GM12878 (cell line): ENCODE measurements at regions not wholly inside any gene's neighbourhood (a gene's known extent, or its start where the extent isn't known, plus 50 kb on each side); places are given as distances from the start of the nearest gene placed in this dataset.

ENCODE experiments used
- ATAC-seq: fragments of 200-7000 bp; cut with Tn5 transposase; 3 replicates; pipeline ENCODE4 v1.9.1; 2020; ENCODE audit warnings: mild to moderate bottlenecking, moderate library complexity
- BruUV-seq: library from RNA; stranded (reverse); fragments of 400-500 nt; replicated peaks from 2 replicates; lab custom pipeline; 2021; lab: Mats Ljungman, UMichigan
- CTCF ChIA-PET: fragments of 300-600 bp; sonication (Branson Sonifier 250); formaldehyde crosslinking; extraction: SDS; loops from one replicate; lab custom pipeline; 2021; ENCODE audit warnings: inconsistent platforms; lab: Yijun Ruan, JAX
- POLR2A ChIA-PET: fragments of 350-600 bp; formaldehyde crosslinking; extraction: SDS; loops from one replicate; lab custom pipeline; 2021; ENCODE audit warnings: inconsistent platforms; lab: Charles Lee
- RAD21 ChIA-PET: fragments of 300-600 bp; sonication (Branson Sonifier 250); formaldehyde crosslinking; loops from one replicate; lab custom pipeline; 2023; ENCODE audit warnings: antibody characterized with exemption; ENCODE audit not compliant: unreplicated experiment; lab: Charles Lee
- SMC1A ChIA-PET: fragments of 300-600 bp; sonication (Branson Sonifier 250); formaldehyde crosslinking; loops from one replicate; lab custom pipeline; 2023; ENCODE audit not compliant: unreplicated experiment, uncharacterized antibody; lab: Charles Lee
- DNase-seq: peaks from one replicate; pipeline ENCODE4 v3.0.0-alpha.2; 2011; ENCODE audit warnings: low read depth, low spot score
- FAIRE-seq: peaks from 3 replicates; lab custom pipeline; 2011; peaks lifted over from hg19 to GRCh38; lab: Jason Lieb, UNC
- H2AFZ ChIP-seq: 2 replicates; pipeline ENCODE4 v1.6.0; 2011; ENCODE audit warnings: low read depth, low read length, control low read depth; ENCODE audit not compliant: control insufficient read depth
- H3K27ac ChIP-seq: 2 replicates; pipeline ENCODE4 v1.5.1; 2011; ENCODE audit warnings: control low read depth; ENCODE audit not compliant: control insufficient read depth, insufficient read depth
- H3K27me3 ChIP-seq, 2 experiments: replicated peaks in 1 of 2; 2 replicates each; pipeline versions ENCODE4 v1.6.0 to v1.6.1; 2011; ENCODE audit warnings: low read length in 1 of 2; ENCODE audit not compliant: control insufficient read depth in 2 of 2, insufficient read depth in 2 of 2
- H3K36me3 ChIP-seq, 2 experiments: 2 replicates each; pipeline ENCODE4 v1.5.1; 2011; ENCODE audit warnings: low read length in 1 of 2; ENCODE audit not compliant: control insufficient read depth in 2 of 2, insufficient read depth in 2 of 2
- H3K4me1 ChIP-seq: 2 replicates; pipeline ENCODE4 v1.6.1; 2011; ENCODE audit warnings: mild to moderate bottlenecking, low read length, moderate library complexity, mixed read lengths; ENCODE audit not compliant: control insufficient read depth, insufficient read depth
- H3K4me2 ChIP-seq: 2 replicates; pipeline ENCODE4 v1.6.0; 2011; ENCODE audit warnings: control low read depth; ENCODE audit not compliant: control insufficient read depth, insufficient read depth
- H3K4me3 ChIP-seq: fragments of 200-600 bp; sonication (generic); 2 replicates; pipeline ENCODE4 v1.5.1; 2016
- H3K79me2 ChIP-seq: 2 replicates; pipeline ENCODE4 v1.6.0; 2011; ENCODE audit warnings: low read length; ENCODE audit not compliant: control insufficient read depth, insufficient read depth
- H3K9ac ChIP-seq: 2 replicates; pipeline ENCODE4 v1.8.0; 2011; ENCODE audit warnings: low read length, control low read depth, mixed read lengths; ENCODE audit not compliant: control insufficient read depth, insufficient read depth
- H3K9me3 ChIP-seq: replicated peaks from 3 replicates; pipeline ENCODE4 v1.5.1; 2011; ENCODE audit warnings: mild to moderate bottlenecking, low read length; ENCODE audit not compliant: control insufficient read depth, insufficient read depth
- H4K20me1 ChIP-seq: 2 replicates; pipeline ENCODE4 v1.6.0; 2011; ENCODE audit not compliant: control insufficient read depth, insufficient read depth
- BCL11A ChIP-seq: IDR thresholded peaks from 2 replicates; pipeline ENCODE4 v1.6.1; 2011; ENCODE audit warnings: low read depth, low read length
- CBX5 ChIP-seq: sonication (generic); IDR thresholded peaks from 2 replicates; pipeline ENCODE4 v1.6.1; 2016; ENCODE audit warnings: low read depth, moderate library complexity, mild to moderate bottlenecking, inconsistent platforms
- CREM ChIP-seq: IDR thresholded peaks from 2 replicates; pipeline ENCODE4 v1.6.1; 2014; ENCODE audit warnings: antibody characterized with exemption, low read depth
- DPF2 ChIP-seq: fragments of 450-650 bp; IDR thresholded peaks from 2 replicates; pipeline ENCODE4 v1.6.1; 2017; ENCODE audit warnings: mild to moderate bottlenecking
- E4F1 ChIP-seq: fragments of 450-650 bp; IDR thresholded peaks from 2 replicates; pipeline ENCODE4 v1.6.1; 2018; ENCODE audit warnings: borderline replicate concordance, mild to moderate bottlenecking; ENCODE audit not compliant: partially characterized antibody
- FOXM1 ChIP-seq: IDR thresholded peaks from 2 replicates; pipeline ENCODE4 v1.6.1; 2012; ENCODE audit warnings: low read depth, mild to moderate bottlenecking, inconsistent platforms, low read length, moderate library complexity
- HDAC6 ChIP-seq: fragments of 200-600 bp; sonication (generic); IDR thresholded peaks from one replicate; pipeline ENCODE4 v1.8.0; 2017; ENCODE audit warnings: antibody characterized with exemption; ENCODE audit not compliant: unreplicated experiment
- NR2F1 ChIP-seq: fragments of 450-650 bp; conservative IDR thresholded peaks from 2 replicates; pipeline ENCODE4 v1.6.1; 2017; ENCODE audit warnings: mild to moderate bottlenecking
- PAX8 ChIP-seq: fragments of 450-650 bp; IDR thresholded peaks from 2 replicates; pipeline ENCODE4 v1.6.1; 2017; ENCODE audit warnings: mild to moderate bottlenecking, moderate library complexity
- POLR2AphosphoS5 ChIP-seq: IDR thresholded peaks from 2 replicates; pipeline ENCODE4 v1.6.1; 2011; ENCODE audit warnings: mild to moderate bottlenecking, low read length, inconsistent platforms
- PRDM15 ChIP-seq: fragments of 450-650 bp; formaldehyde crosslinking; IDR thresholded peaks from 2 replicates; pipeline ENCODE4 v1.4.0; 2020; ENCODE audit warnings: mild to moderate bottlenecking, moderate library complexity
- SIN3A ChIP-seq: IDR thresholded peaks from 2 replicates; pipeline ENCODE4 v1.6.1; 2012; ENCODE audit warnings: low read depth, low read length, improper control_type of control experiment
- SIX5 ChIP-seq: IDR thresholded peaks from 2 replicates; pipeline ENCODE4 v1.6.1; 2011; ENCODE audit warnings: mild to moderate bottlenecking, low read depth, low read length, moderate library complexity; ENCODE audit not compliant: severe bottlenecking
- TAF1 ChIP-seq: IDR thresholded peaks from 2 replicates; pipeline ENCODE4 v1.6.1; 2011; ENCODE audit warnings: mild to moderate bottlenecking, low read depth, low read length, borderline replicate concordance
- YY1 ChIP-seq: IDR thresholded peaks from 2 replicates; pipeline ENCODE4 v1.6.1; 2011; ENCODE audit warnings: low read depth, mild to moderate bottlenecking, low read length
- ZBTB33 ChIP-seq: fragments of 450-650 bp; IDR thresholded peaks from 2 replicates; pipeline ENCODE4 v1.6.1; 2017; ENCODE audit warnings: mild to moderate bottlenecking
- ZNF622 ChIP-seq: fragments of 450-650 bp; IDR thresholded peaks from 2 replicates; pipeline ENCODE4 v1.6.1; 2017; ENCODE audit warnings: mild to moderate bottlenecking, inconsistent platforms
- WGBS: methylation state at CpG from one replicate; pipeline ENCODE4 v1.1.6; 2016; ENCODE audit warnings: low lambda C conversion rate; ENCODE audit not compliant: insufficient replicate concordance, insufficient coverage; ENCODE audit errors: missing lambda C conversion rate; 5-methylcytosine and 5-hydroxymethylcytosine counted together
- in situ Hi-C: fragments of 300-500 bp; cut with MboI; formaldehyde crosslinking; loops from 9 replicates; pipeline ENCODE4 v1.14.3; 2018; ENCODE audit warnings: mixed read lengths
- intact Hi-C: fragments of 100-400 bp; cut with micrococcal nuclease; formaldehyde crosslinking; loops from one replicate; pipeline ENCODE4 v1.14.2; 2022; ENCODE audit not compliant: unreplicated experiment

DNA sequence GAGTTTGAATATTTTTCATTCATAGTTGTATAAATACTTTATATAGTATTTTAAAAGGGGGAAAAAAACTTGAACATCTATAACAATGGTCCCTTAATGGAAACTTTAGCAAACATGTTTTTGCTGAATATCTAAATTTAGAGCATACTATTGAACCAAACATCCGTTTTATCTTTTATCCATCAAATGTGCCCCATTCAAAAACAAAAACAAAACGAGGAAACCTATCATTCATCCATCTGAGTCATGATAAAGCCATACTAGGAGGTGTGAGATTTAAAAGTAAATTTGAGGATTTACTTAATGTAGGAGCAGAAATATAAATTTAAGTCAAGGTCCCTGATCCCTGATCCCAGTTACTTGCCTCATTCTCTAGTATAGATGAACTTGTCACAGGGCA is 463.6 kb upstream of the MDFIC2 start (continued):
- no peak for TF ChIP-seq SIN3A
- no peak for TF ChIP-seq CBX5

DNA sequence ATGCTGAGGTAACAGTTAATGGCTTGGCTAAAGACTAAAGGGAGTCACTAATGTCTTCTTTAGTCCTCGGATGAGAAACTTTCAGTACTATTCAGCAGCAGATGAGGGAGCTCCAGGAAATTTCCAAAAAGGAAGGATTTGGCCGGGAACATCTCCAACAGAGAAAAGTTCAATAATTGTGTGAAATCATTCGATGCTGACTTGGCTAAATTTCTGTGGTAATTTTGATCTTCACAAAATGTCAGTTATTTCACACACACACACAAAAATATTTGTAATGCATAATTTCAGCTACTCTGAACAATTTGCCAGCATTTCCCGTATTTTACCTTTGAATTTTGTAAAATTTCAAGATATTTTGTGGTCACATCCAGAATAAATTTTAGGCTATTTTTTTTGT is 462.8 kb upstream of the MDFIC2 start:
- SMC1A ChIA-PET = no interaction called here
- BruUV-seq = no TSS peak
- H3K79me2 ChIP-seq = no peaks in the 10 kb centered on the region
- intact Hi-C loops (no loop called here), in situ Hi-C loops (no loop called here)
- no peaks in the 10 kb centered on the region for H3K9me3 ChIP-seq
- H3K36me3 ChIP-seq = no peaks in the 10 kb centered on the region
- H3K4me2 ChIP-seq = no peak overlapping the region
- H3K4me1 ChIP-seq = no peaks in the 10 kb centered on the region
- no peak overlapping the region for H3K4me3 ChIP-seq
- no peaks in the 10 kb centered on the region for H3K27me3 ChIP-seq
- DNase-seq = no peak
- whole genome bisulfite sequencing = 0% methylated on average over 4 of the region's 4 CpGs
- no peaks in the 10 kb centered on the region for H4K20me1 ChIP-seq
- no peak overlapping the region for H3K27ac ChIP-seq
- CTCF ChIA-PET = no interaction called here
- POLR2A ChIA-PET = no interaction called here
- FAIRE-seq = no peak
- H2AFZ ChIP-seq = no peak overlapping the region
- RAD21 ChIA-PET = no interaction called here
- H3K9ac ChIP-seq = no peak overlapping the region
- no peak for ATAC-seq
- TF ChIP-seq POLR2AphosphoS5 (no peak), PAX8 (no peak), E4F1 (no peak), ZNF622 (no peak), CREM (no peak), BCL11A (no peak), SIX5 (no peak), HDAC6 (no peak), DPF2 (no peak), YY1 (no peak), FOXM1 (no peak), ZBTB33 (no peak), PRDM15 (CRISPR knock-in tag) (no peak), NR2F1 (no peak), TAF1 (no peak)
